GM21825 (cell line): ENCODE measurements at regions not wholly inside any gene's neighbourhood (a gene's known extent, or its start where the extent isn't known, plus 50 kb on each side); places are given as distances from the start of the nearest gene placed in this dataset.

Experiments used
- ATAC-seq: cut with Tn5 transposase; IDR thresholded peaks from one replicate; pipeline ENCODE4 v1.9.1; 2021; ENCODE audit warnings: mild to moderate bottlenecking, moderate library complexity; ENCODE audit not compliant: unreplicated experiment

GRCh38 chr18:27899893-27900292 lies 277.0 kb downstream of the CDH2 start:
- no peak for ATAC-seq

- no peak for ATAC-seq
Observed at GRCh38 chr18:27894746-27895145, 282.2 kb downstream of the CDH2 start.

GRCh38 chr18:27887711-27888495 lies 289.0 kb downstream of the CDH2 start:
- no peak for ATAC-seq

- no peak for ATAC-seq
Observed at GRCh38 chr18:27887287-27887686, 289.6 kb downstream of the CDH2 start.

- ATAC-seq = no peak
Observed at GRCh38 chr18:27879540-27879939, 297.4 kb downstream of the CDH2 start.

GRCh38 chr18:27871726-27872125 lies 305.2 kb downstream of the CDH2 start:
- no peak for ATAC-seq

GRCh38 chr18:27869735-27870134 lies 307.2 kb downstream of the CDH2 start:
- ATAC-seq = no peak

GRCh38 chr18:27865431-27865830 lies 311.5 kb downstream of the CDH2 start:
- no peak for ATAC-seq

- no peak for ATAC-seq
Observed at GRCh38 chr18:27863780-27864430, 313.0 kb downstream of the CDH2 start.

GRCh38 chr18:27862041-27862682 lies 314.8 kb downstream of the CDH2 start:
- no peak for ATAC-seq

GRCh38 chr18:27861539-27861938 lies 315.4 kb downstream of the CDH2 start:
- no peak for ATAC-seq

- ATAC-seq = no peak
Observed at GRCh38 chr18:27860701-27861107, 316.2 kb downstream of the CDH2 start.

GRCh38 chr18:27860011-27860410 lies 316.9 kb downstream of the CDH2 start:
- ATAC-seq = no peak

GRCh38 chr18:27856820-27857219 lies 320.1 kb downstream of the CDH2 start:
- no peak for ATAC-seq

- ATAC-seq = no peak
Observed at GRCh38 chr18:27855486-27855885, 321.4 kb downstream of the CDH2 start.

- no peak for ATAC-seq
Observed at GRCh38 chr18:27854631-27855030, 322.3 kb downstream of the CDH2 start.

- no peak for ATAC-seq
Observed at GRCh38 chr18:27848336-27848735, 328.6 kb downstream of the CDH2 start.

GRCh38 chr18:27847412-27847811 lies 329.5 kb downstream of the CDH2 start:
- no peak for ATAC-seq

- no peak for ATAC-seq
Observed at GRCh38 chr18:27845897-27846296, 331.0 kb downstream of the CDH2 start.

- ATAC-seq = no peak
Observed at GRCh38 chr18:27843783-27844777, 332.9 kb downstream of the CDH2 start.

GRCh38 chr18:27839141-27839540 lies 337.8 kb downstream of the CDH2 start:
- ATAC-seq = no peak
